HEK293 (cell line): ENCODE measurements at regions not wholly inside any gene's neighbourhood (a gene's known extent, or its start where the extent isn't known, plus 50 kb on each side); places are given as distances from the start of the nearest gene placed in this dataset.

Source experiments
- BCL11A ChIP-seq: fragments of 450-650 bp; formaldehyde crosslinking; IDR thresholded peaks from 2 replicates; pipeline ENCODE4 v1.5.1; 2016; ENCODE audit warnings: low read depth, missing biosample characterization, missing genetic modification characterization
- MEIS1 ChIP-seq: sonication (generic); formaldehyde crosslinking; IDR thresholded peaks from 2 replicates; pipeline ENCODE4 v1.8.1; 2022; ENCODE audit warnings: missing genetic modification reagents, mild to moderate bottlenecking, borderline replicate concordance
- SALL2 ChIP-seq: fragments of 450-650 bp; formaldehyde crosslinking; IDR thresholded peaks from 2 replicates; pipeline ENCODE4 v1.5.0; 2017; ENCODE audit warnings: missing biosample characterization, mild to moderate bottlenecking, missing genetic modification characterization, borderline replicate concordance
- YY1 ChIP-seq: fragments of 450-650 bp; formaldehyde crosslinking; IDR thresholded peaks from 2 replicates; pipeline ENCODE4 v1.5.1; 2018; ENCODE audit warnings: missing biosample characterization, missing genetic modification characterization
- ZNF146 ChIP-seq: fragments of 450-650 bp; formaldehyde crosslinking; IDR thresholded peaks from 2 replicates; pipeline ENCODE4 v1.5.1; 2016; ENCODE audit warnings: missing biosample characterization, missing genetic modification characterization
- ZNF280D ChIP-seq: fragments of 450-650 bp; formaldehyde crosslinking; IDR thresholded peaks from 2 replicates; pipeline ENCODE4 v1.5.1; 2016; ENCODE audit warnings: missing biosample characterization, missing genetic modification characterization
- ZNF558 ChIP-seq: fragments of 450-650 bp; formaldehyde crosslinking; IDR thresholded peaks from 2 replicates; pipeline ENCODE4 v1.5.1; 2016; ENCODE audit warnings: missing biosample characterization, missing genetic modification characterization
- ZNF626 ChIP-seq: fragments of 450-650 bp; sonication (Bioruptor Pico); formaldehyde crosslinking; IDR thresholded peaks from 2 replicates; pipeline ENCODE4 v1.5.1; 2018; ENCODE audit warnings: missing biosample characterization, missing genetic modification characterization, inconsistent platforms
- ZNF707 ChIP-seq: fragments of 450-650 bp; formaldehyde crosslinking; IDR thresholded peaks from 2 replicates; pipeline ENCODE4 v1.5.1; 2016; ENCODE audit warnings: missing biosample characterization, missing genetic modification characterization
- ZSCAN18 ChIP-seq: fragments of 450-650 bp; formaldehyde crosslinking; IDR thresholded peaks from 2 replicates; pipeline ENCODE4 v1.5.1; 2016; ENCODE audit warnings: missing biosample characterization, missing genetic modification characterization
- TF ChIP-seq, protein P1 (sequence below): fragments of 450-650 bp; formaldehyde crosslinking; IDR thresholded peaks from 2 replicates; pipeline ENCODE4 v1.5.1; 2016; ENCODE audit warnings: missing biosample characterization, missing genetic modification characterization
- TF ChIP-seq, protein P2 (sequence below): fragments of 450-650 bp; formaldehyde crosslinking; IDR thresholded peaks from 2 replicates; pipeline ENCODE4 v1.5.1; 2017; ENCODE audit warnings: missing biosample characterization, missing genetic modification characterization

DNA sequence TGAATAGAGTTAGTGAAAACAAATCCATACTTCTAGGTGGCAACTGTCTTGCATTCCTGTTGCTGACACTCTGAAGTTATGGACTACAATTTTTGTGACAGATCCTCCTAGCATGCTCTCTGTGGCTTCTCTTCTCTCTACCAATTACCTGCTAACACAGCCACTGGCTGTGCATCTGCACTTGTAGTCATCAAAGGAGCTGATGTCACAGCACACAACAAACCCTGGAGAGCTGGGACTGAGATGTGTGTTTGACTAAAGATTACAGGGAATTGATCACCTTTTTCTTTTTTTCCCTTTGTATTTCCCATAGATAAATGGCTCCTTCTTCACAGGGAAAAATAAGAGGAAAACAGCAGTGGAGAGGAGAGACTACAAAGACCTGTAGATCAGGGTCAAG, 278.4 kb upstream of the CCDC54 start:
- no peak for TF ChIP-seq ZNF626 (tag by site-specific recombination)
- no peak for TF ChIP-seq SALL2 (tag by site-specific recombination)
- TF ChIP-seq BCL11A (tag by site-specific recombination) = no peak
- TF ChIP-seq ZNF707 (tag by site-specific recombination) = no peak
- TF ChIP-seq ZNF558 = no peak
- TF ChIP-seq YY1 (tag by site-specific recombination) = no peak
- TF ChIP-seq, protein P1, sequence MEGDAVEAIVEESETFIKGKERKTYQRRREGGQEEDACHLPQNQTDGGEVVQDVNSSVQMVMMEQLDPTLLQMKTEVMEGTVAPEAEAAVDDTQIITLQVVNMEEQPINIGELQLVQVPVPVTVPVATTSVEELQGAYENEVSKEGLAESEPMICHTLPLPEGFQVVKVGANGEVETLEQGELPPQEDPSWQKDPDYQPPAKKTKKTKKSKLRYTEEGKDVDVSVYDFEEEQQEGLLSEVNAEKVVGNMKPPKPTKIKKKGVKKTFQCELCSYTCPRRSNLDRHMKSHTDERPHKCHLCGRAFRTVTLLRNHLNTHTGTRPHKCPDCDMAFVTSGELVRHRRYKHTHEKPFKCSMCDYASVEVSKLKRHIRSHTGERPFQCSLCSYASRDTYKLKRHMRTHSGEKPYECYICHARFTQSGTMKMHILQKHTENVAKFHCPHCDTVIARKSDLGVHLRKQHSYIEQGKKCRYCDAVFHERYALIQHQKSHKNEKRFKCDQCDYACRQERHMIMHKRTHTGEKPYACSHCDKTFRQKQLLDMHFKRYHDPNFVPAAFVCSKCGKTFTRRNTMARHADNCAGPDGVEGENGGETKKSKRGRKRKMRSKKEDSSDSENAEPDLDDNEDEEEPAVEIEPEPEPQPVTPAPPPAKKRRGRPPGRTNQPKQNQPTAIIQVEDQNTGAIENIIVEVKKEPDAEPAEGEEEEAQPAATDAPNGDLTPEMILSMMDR (tag by site-specific recombination) = no peak
- TF ChIP-seq ZSCAN18 (tag by site-specific recombination) = no peak
- TF ChIP-seq ZNF280D (tag by site-specific recombination) = no peak
- no peak for TF ChIP-seq MEIS1
- TF ChIP-seq ZNF146 (tag by site-specific recombination) = no peak
- TF ChIP-seq, protein P2, sequence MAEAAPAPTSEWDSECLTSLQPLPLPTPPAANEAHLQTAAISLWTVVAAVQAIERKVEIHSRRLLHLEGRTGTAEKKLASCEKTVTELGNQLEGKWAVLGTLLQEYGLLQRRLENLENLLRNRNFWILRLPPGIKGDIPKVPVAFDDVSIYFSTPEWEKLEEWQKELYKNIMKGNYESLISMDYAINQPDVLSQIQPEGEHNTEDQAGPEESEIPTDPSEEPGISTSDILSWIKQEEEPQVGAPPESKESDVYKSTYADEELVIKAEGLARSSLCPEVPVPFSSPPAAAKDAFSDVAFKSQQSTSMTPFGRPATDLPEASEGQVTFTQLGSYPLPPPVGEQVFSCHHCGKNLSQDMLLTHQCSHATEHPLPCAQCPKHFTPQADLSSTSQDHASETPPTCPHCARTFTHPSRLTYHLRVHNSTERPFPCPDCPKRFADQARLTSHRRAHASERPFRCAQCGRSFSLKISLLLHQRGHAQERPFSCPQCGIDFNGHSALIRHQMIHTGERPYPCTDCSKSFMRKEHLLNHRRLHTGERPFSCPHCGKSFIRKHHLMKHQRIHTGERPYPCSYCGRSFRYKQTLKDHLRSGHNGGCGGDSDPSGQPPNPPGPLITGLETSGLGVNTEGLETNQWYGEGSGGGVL (tag by site-specific recombination) = no peak
